Pancreas (tissue), 10 donors: ENCODE measurements at regions not wholly inside any gene's neighbourhood (a gene's known extent, or its start where the extent isn't known, plus 50 kb on each side); places are given as distances from the start of the nearest gene placed in this dataset.

ENCODE experiments used
- ATAC-seq, 4 donors: fragments of 200-7000 bp; cut with Tn5 transposase; one replicate each; pipeline versions ENCODE4 v1.8.0 to v1.9.1; 2020; ENCODE audit warnings: mild to moderate bottlenecking in 4 of 4, moderate library complexity in 4 of 4
- DNase-seq, 6 donors: peaks; one replicate each; pipeline ENCODE4 v3.0.0-alpha.2; 2020
- FAIRE-seq: peaks from 2 replicates; lab custom pipeline; 2012; peaks lifted over from hg19 to GRCh38; lab: Jason Lieb, UNC
- H3K27ac ChIP-seq, 4 donors: fragments of 200-600 bp; sonication (generic); 1 replicate in 3 of 4; 2 replicates in 1 of 4; pipeline versions ENCODE4 v1.5.0 to v1.8.0; 2020
- H3K27me3 ChIP-seq, 4 donors: fragments of 200-600 bp; one replicate each; pipeline ENCODE4 v1.8.0; 2021
- H3K36me3 ChIP-seq, 3 donors: fragments of 200-600 bp; sonication (generic) in 1 of 3; one replicate each; pipeline versions ENCODE4 v1.5.0 to v1.8.0; 2020 to 2021
- H3K4me1 ChIP-seq, 3 donors: fragments of 200-600 bp; one replicate each; pipeline ENCODE4 v1.8.0; 2021
- H3K4me3 ChIP-seq, 4 donors: fragments of 200-600 bp; sonication (generic) in 2 of 4; one replicate each; pipeline versions ENCODE4 v1.5.0 to v1.8.0; 2020 to 2021
- H3K9me3 ChIP-seq, 4 donors: fragments of 200-600 bp; one replicate each; pipeline ENCODE4 v1.8.0; 2021
- CTCF ChIP-seq, 4 donors: fragments of 200-600 bp; sonication (generic) in 3 of 4; IDR thresholded peaks; one replicate each; pipeline versions ENCODE4 v1.5.0 to v1.8.0; 2021; ENCODE audit warnings: antibody characterized with exemption in 4 of 4
- WGBS, 2 donors: extraction: QIAGEN DNeasy Blood & Tissue Kit; methylation state at CpG; one replicate each; pipeline ENCODE4 v1.1.7; 2013; 5-methylcytosine and 5-hydroxymethylcytosine counted together
- intact Hi-C, 3 donors: fragments of 100-400 bp; cut with DNase I; formaldehyde crosslinking; loops; one replicate each; pipeline versions ENCODE4 v1.11.1 to v1.14.2; 2022
- donor health status: healthy with polysubstance abuse.
- donor health status: DM: no; HTN: no; CAD: no; lungs with moderate emphysema.
- donor health status: DM: no; HTN: no; CAD: no.
- donor health status: control.
- donor health status: control.
- donor health status: Bipolar disorder and iron deficiency.
- donor health status: DM: yes; HTN: yes; CAD: no.
- donor health status: DM: no; HTN: no; CAD: no.
- donor health status: DM: no; HTN: no; CAD: no.
- donor health status: DM: yes; HTN: yes; CAD: no.

GRCh38 chr2:216922175-216922780, 62.4 kb upstream of the TNP1 start:
- DNase-seq, result no peak
- H3K4me3 ChIP-seq, result no peak overlapping the region
- H3K27me3 ChIP-seq, result no peaks in the 10 kb centered on the region
- TF ChIP-seq CTCF (IDR thresholded peaks at IDR 0.05), result no peak
- 73% methylated on average over 6 of the region's 6 CpGs for WGBS, 2 donors
- H3K27ac ChIP-seq, result no peak overlapping the region
- intact Hi-C loops, result no loop called here
- ATAC-seq, result no peak
- no peak for FAIRE-seq
- H3K36me3 ChIP-seq, result no peaks in the 10 kb centered on the region
- no peaks in the 10 kb centered on the region for H3K9me3 ChIP-seq
- H3K4me1 ChIP-seq, result no peaks in the 10 kb centered on the region

- H3K4me3 ChIP-seq, result no peak overlapping the region
- no peak for FAIRE-seq
- H3K27me3 ChIP-seq, result no peaks in the 10 kb centered on the region
- TF ChIP-seq CTCF (IDR thresholded peaks at IDR 0.05), result no peak
- no peaks in the 10 kb centered on the region for H3K36me3 ChIP-seq
- ATAC-seq, result no peak
- no peaks in the 10 kb centered on the region for H3K9me3 ChIP-seq
- DNase-seq, result no peak
- no peaks in the 10 kb centered on the region for H3K4me1 ChIP-seq
- 81 to 84% methylated on average over 10 of the region's 10 CpGs for WGBS, 2 donors
- H3K27ac ChIP-seq, result no peak overlapping the region
- intact Hi-C loops, result no loop called here
Measured at GRCh38 chr2:216920937-216921456, 61.1 kb upstream of the TNP1 start.

GRCh38 chr2:216920143-216920876, 60.4 kb upstream of the TNP1 start:
- WGBS, 2 donors, result 84 to 90% methylated on average over 8 of the region's 8 CpGs
- no peak for TF ChIP-seq CTCF (IDR thresholded peaks at IDR 0.05)
- no peaks in the 10 kb centered on the region for H3K9me3 ChIP-seq
- DNase-seq (no peak), ATAC-seq (no peak), FAIRE-seq (no peak)
- H3K4me1 ChIP-seq, result no peaks in the 10 kb centered on the region
- H3K27ac ChIP-seq, result no peak overlapping the region
- no peak overlapping the region for H3K4me3 ChIP-seq
- intact Hi-C loops, result no loop called here
- no peaks in the 10 kb centered on the region for H3K27me3 ChIP-seq
- no peaks in the 10 kb centered on the region for H3K36me3 ChIP-seq

DNA sequence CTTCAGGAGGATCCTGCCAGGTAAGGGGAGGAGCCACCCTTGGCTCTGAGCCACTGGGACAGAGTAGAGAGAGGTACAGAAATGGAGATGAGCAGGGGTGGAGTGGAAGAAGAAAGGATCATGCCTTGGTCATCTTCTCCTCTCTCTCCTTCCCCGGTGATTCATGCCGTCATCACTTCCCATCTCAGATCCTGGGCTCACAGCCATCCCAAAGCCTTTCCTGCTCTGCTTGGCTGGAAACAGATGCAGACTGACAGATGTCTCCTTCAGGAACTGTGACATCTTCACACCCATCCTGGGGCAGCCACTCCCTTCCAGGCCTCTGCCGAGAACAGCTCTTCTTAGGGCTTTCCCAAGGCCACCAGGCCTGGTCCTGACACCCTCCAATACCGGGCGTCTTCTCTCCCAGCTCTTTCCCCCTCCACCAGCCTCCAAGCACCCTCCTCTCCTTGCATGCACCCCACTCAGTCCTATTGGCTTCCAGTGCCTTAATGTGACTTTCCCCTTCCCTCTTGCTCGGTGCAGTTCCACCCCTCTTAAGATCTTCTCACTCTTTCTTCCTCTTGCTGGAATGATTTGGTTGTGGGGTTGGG, 58.3 kb upstream of the TNP1 start:
- FAIRE-seq (no peak), ATAC-seq (no peak), DNase-seq (no peak)
- H3K9me3 ChIP-seq, result no peaks in the 10 kb centered on the region
- TF ChIP-seq CTCF (IDR thresholded peaks at IDR 0.05), result no peak
- no peak overlapping the region for H3K4me3 ChIP-seq
- intact Hi-C loops, result no loop called here
- no peaks in the 10 kb centered on the region for H3K36me3 ChIP-seq
- H3K27ac ChIP-seq, result no peak overlapping the region
- WGBS, 2 donors, result 86 to 89% methylated on average over 6 of the region's 6 CpGs
- no peaks in the 10 kb centered on the region for H3K27me3 ChIP-seq
- H3K4me1 ChIP-seq, result no peaks in the 10 kb centered on the region
